Loucy (cell line): ENCODE measurements at regions not wholly inside any gene's neighbourhood (a gene's known extent, or its start where the extent isn't known, plus 50 kb on each side); places are given as distances from the start of the nearest gene placed in this dataset.

Experiments
- H2AFZ ChIP-seq: fragments of 200-600 bp; sonication (generic); 2 replicates; pipeline ENCODE4 v1.6.0; 2016; ENCODE audit warnings: antibody characterized with exemption, mild to moderate bottlenecking, low read length, moderate library complexity
- H3F3A ChIP-seq: fragments of 200-600 bp; 2 replicates; pipeline ENCODE4 v1.6.0; 2016; ENCODE audit warnings: antibody characterized with exemption, low read depth, mild to moderate bottlenecking
- H3K27me3 ChIP-seq: fragments of 200-600 bp; sonication (generic); 2 replicates; pipeline ENCODE4 v1.6.1; 2014; ENCODE audit warnings: low read length, mild to moderate bottlenecking; ENCODE audit not compliant: insufficient read depth, poor library complexity, severe bottlenecking
- H3K36me3 ChIP-seq: fragments of 200-600 bp; sonication (generic); 2 replicates; pipeline ENCODE4 v1.6.1; 2016; ENCODE audit warnings: low read length; ENCODE audit not compliant: insufficient read depth
- H3K4me1 ChIP-seq: fragments of 200-600 bp; sonication (generic); 2 replicates; pipeline ENCODE4 v1.5.1; 2014; ENCODE audit warnings: low read length, mild to moderate bottlenecking; ENCODE audit not compliant: insufficient read depth, poor library complexity, severe bottlenecking
- H3K4me2 ChIP-seq: fragments of 200-600 bp; sonication (generic); 2 replicates; pipeline ENCODE4 v1.6.0; 2014; ENCODE audit warnings: antibody characterized with exemption, low read length, low read depth, mild to moderate bottlenecking; ENCODE audit not compliant: poor library complexity, severe bottlenecking
- H3K4me3 ChIP-seq: fragments of 200-600 bp; sonication (generic); 2 replicates; pipeline ENCODE4 v1.5.1; 2014; ENCODE audit warnings: low read length, mild to moderate bottlenecking, mixed read lengths; ENCODE audit not compliant: poor library complexity, severe bottlenecking
- H3K79me2 ChIP-seq: fragments of 200-600 bp; sonication (generic); 2 replicates; pipeline ENCODE4 v1.6.1; 2014; ENCODE audit warnings: low read length; ENCODE audit not compliant: insufficient read depth
- H3K9ac ChIP-seq: fragments of 200-600 bp; sonication (generic); 2 replicates; pipeline ENCODE4 v1.6.0; 2014; ENCODE audit warnings: mild to moderate bottlenecking, low read depth, low read length, moderate library complexity; ENCODE audit not compliant: poor library complexity, severe bottlenecking
- H3K9me2 ChIP-seq: fragments of 200-600 bp; sonication (generic); replicated peaks from 2 replicates; pipeline ENCODE4 v1.6.1; 2016; ENCODE audit warnings: low read depth, low read length, mixed read lengths
- H3K9me3 ChIP-seq: fragments of 200-600 bp; sonication (generic); 2 replicates; pipeline ENCODE4 v1.6.1; 2014; ENCODE audit warnings: mild to moderate bottlenecking, antibody characterized with exemption, low read length, low read depth; ENCODE audit not compliant: insufficient read depth
- H4K20me1 ChIP-seq: fragments of 200-600 bp; sonication (generic); 2 replicates; pipeline ENCODE4 v1.6.0; 2014; ENCODE audit warnings: antibody characterized with exemption, low read length, mild to moderate bottlenecking; ENCODE audit not compliant: insufficient read depth, poor library complexity, severe bottlenecking
- EZH2phosphoT487 ChIP-seq: fragments of 200-600 bp; IDR thresholded peaks from 2 replicates; pipeline ENCODE4 v1.6.1; 2018; ENCODE audit warnings: antibody characterized with exemption, mild to moderate bottlenecking, moderate library complexity, borderline replicate concordance
- TF ChIP-seq, protein P1 (sequence below): fragments of 200-600 bp; sonication (generic); conservative IDR thresholded peaks from 2 replicates; pipeline ENCODE4 v1.5.1; 2014; ENCODE audit warnings: mild to moderate bottlenecking, antibody characterized with exemption, low read length

DNA sequence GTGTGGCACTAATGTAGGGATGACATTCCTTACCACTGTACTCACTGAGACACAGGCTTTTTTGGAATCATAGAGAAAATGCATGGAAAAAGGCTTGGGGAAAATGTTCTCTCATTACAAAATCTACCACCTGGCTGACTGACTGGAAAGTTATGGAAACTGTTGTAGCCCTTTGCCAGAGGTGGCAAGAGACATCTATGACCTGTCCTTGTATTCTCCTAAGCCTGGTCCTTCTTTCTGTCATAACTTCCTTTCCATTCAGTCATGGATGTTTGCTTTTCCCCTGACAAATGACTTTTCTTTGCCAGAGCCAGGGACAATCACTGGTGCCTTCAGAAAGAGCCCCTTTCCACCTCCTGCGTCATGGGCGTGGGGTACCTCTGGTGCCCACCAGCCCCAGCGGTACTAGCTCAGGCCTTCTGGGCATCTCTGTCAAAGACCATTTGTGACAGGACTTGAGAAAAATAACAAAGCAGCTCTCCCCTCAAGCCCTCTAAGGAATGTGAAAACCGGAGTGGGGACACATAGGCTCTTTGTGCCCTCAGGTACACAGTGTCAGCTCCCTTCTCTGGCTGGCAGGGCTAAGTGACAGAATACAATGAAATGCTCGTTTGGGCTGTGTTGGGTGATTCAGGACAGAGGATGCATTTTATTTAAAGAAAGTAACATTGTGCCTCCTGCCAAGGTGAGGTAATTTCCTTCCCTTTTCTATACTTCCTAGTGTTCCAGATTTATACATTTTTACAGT is 381.1 kb upstream of the RASGRP1 start:
- no peak overlapping the region for H3K9ac ChIP-seq
- H3K4me2 ChIP-seq, result no peak overlapping the region
- H3K9me2 ChIP-seq, result no peaks in the 10 kb centered on the region
- no peak overlapping the region for H2AFZ ChIP-seq
- H3K4me3 ChIP-seq, result no peak overlapping the region
- H3K79me2 ChIP-seq, result no peaks in the 10 kb centered on the region
- no peaks in the 10 kb centered on the region for H4K20me1 ChIP-seq
- no peaks in the 10 kb centered on the region for H3K27me3 ChIP-seq
- no peaks in the 10 kb centered on the region for H3K36me3 ChIP-seq
- no peaks in the 10 kb centered on the region for H3K9me3 ChIP-seq
- H3F3A ChIP-seq, result no peaks in the 10 kb centered on the region
- TF ChIP-seq, protein P1, sequence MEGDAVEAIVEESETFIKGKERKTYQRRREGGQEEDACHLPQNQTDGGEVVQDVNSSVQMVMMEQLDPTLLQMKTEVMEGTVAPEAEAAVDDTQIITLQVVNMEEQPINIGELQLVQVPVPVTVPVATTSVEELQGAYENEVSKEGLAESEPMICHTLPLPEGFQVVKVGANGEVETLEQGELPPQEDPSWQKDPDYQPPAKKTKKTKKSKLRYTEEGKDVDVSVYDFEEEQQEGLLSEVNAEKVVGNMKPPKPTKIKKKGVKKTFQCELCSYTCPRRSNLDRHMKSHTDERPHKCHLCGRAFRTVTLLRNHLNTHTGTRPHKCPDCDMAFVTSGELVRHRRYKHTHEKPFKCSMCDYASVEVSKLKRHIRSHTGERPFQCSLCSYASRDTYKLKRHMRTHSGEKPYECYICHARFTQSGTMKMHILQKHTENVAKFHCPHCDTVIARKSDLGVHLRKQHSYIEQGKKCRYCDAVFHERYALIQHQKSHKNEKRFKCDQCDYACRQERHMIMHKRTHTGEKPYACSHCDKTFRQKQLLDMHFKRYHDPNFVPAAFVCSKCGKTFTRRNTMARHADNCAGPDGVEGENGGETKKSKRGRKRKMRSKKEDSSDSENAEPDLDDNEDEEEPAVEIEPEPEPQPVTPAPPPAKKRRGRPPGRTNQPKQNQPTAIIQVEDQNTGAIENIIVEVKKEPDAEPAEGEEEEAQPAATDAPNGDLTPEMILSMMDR, result no peak
- TF ChIP-seq EZH2phosphoT487, result no peak
- H3K4me1 ChIP-seq, result peaks cover 13% of the 10 kb centered on the region

DNA sequence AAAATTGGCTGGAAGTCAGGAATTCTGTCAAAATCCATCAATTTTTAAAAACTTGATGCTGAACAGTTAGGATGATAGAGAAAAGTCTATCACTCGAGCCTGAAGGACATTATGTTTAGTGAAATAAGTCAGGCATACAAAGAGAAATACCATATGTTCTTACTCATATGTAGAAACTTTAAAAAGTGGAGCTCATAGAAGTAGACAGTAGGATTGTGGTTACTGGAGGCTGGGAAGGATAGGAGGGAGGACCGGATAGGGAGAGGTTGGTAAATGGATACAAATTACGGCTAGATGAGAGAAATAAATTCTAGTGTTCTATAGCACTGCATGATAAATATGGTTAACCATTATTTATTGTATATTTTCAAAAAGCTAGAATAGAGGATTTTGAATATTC is 389.5 kb upstream of the RASGRP1 start:
- Histone ChIP-seq H3K36me3 (no peaks in the 10 kb centered on the region), H3K4me1 (no peaks in the 10 kb centered on the region), H4K20me1 (no peaks in the 10 kb centered on the region), H3K9ac (no peak overlapping the region), H3F3A (no peaks in the 10 kb centered on the region), H3K4me2 (no peak overlapping the region), H3K9me3 (no peaks in the 10 kb centered on the region), H3K9me2 (no peaks in the 10 kb centered on the region), H3K27me3 (no peaks in the 10 kb centered on the region), H2AFZ (no peak overlapping the region), H3K79me2 (no peaks in the 10 kb centered on the region), H3K4me3 (no peak overlapping the region)
- no peak for TF ChIP-seq EZH2phosphoT487
- TF ChIP-seq, protein P1, result no peak

DNA sequence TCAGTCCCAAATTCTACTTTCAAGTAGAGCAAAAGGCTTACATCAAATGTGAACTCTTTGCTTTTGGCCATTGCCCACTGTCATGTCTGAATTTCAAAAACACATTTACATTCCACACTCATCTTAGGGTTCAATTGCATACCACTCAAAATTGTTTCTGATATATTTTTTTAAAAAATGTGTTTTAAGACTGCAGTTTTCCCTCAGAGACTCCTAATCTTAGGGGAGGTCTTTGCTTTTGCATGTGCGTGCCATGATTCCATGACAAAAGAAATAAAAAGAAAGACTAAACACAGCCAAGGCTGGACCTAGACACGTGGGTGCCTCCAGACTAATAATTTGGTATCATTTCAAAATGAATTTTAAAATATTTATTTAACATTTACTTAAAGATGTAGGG is 396.8 kb upstream of the RASGRP1 start:
- Histone ChIP-seq H3K4me1 (no peaks in the 10 kb centered on the region), H3K4me2 (no peak overlapping the region), H3K79me2 (no peaks in the 10 kb centered on the region), H3K9ac (no peak overlapping the region), H3K27me3 (no peaks in the 10 kb centered on the region), H2AFZ (no peak overlapping the region), H3K4me3 (no peak overlapping the region), H3K9me3 (no peaks in the 10 kb centered on the region), H4K20me1 (no peaks in the 10 kb centered on the region), H3K36me3 (no peaks in the 10 kb centered on the region), H3F3A (no peaks in the 10 kb centered on the region), H3K9me2 (no peaks in the 10 kb centered on the region)
- no peak for TF ChIP-seq EZH2phosphoT487
- TF ChIP-seq, protein P1, result no peak
